NCI-H1092 treated with DMSO at 0.1 percent for 48 hours (cell line): ENCODE measurements at regions not wholly inside any gene's neighbourhood (a gene's known extent, or its start where the extent isn't known, plus 50 kb on each side); places are given as distances from the start of the nearest gene placed in this dataset.

Experiments
- DNase-seq: peaks from one replicate; lab custom pipeline; 2025; lab: John Stamatoyannopoulos, UW

DNA sequence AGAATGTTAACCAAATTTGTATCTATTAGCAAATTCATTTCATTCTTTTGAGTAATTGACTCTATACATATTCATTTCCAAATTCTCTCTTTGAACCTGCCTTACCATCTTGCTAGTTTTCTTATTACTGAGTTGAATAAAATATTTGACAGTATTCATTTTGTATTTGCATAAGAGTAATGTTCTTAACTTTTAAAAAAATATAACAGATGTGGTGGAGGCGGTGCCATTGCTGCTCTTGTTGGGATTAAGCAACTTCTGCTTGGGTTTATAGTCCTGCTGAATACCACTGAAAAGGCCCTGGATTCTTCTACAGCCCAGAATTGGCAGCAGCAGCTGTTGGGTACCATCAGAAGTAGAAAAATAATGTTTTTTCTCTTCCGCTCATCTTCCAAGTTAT lies 148.9 kb upstream of the PEX5L start:
- DNase-seq = no peak

DNA sequence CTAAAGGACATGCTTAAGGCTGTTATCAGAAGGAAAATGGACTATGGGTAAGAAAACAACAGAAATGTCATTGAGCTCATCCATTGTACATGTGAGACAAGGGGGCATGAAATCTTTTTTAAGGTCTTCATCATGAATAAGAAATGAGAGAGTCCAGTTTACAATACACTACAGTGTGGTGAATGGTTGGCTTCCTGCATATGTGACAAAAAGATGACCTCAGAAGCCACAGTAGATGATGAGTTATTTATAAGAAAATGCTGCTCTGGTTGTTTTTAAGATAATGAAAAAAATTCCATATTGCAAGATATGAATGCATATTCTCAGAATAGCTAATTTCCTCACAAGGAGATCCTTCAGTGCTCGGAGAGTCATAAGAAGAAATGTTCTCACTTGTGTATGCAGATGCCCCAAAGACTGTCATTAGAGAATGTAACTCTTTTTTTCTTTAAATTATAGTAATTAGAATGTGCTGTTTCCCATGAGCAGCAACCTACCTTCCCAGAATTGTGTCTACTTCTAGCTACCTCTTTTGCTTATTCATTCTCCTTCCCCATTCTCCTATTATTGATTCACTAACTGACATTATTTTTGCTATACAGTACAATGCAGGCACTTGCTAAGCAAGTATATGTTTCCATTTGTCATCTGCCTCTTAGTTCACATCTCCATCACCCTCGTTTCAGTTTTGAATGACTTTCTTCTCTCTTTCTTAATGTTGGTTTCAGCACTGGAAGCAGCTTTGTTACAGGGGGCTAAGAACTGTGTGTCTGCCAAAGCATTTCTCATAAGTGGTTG lies 152.0 kb upstream of the PEX5L start:
- no peak for DNase-seq

DNA sequence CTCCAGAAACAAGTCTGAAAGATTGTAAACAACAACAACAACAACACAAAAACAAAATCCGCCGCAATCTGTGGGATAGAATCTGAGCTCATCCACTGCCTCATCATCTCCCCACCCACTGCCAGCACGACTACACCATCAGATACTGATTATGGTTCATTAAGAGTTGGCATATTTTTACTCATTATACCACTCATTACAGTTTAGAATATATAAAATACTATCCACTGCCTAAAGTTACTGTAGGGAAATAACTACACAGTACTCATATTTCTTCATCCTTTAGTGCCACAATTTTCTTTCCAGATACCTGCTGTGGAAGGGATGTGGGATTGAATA lies 152.5 kb upstream of the PEX5L start:
- no peak for DNase-seq

DNA sequence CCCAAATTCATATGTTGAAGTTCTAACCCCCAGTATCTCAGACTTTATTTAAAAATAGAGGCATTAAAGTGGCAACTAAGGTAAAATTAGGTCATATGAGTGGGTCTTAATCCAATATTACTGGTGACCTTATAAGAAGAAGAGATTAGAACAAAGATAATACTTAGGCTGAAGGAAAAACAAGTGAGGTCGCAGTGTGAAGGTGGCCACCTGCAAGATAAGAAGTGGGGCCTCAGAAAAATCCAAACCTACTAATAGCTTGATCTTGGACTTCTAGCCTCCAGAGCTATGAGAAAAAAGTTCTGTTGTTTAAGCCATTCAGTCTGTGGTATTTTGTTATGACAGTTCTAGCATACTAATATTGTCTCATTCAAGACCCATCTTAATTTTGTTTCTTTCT lies 159.9 kb upstream of the PEX5L start:
- DNase-seq = no peak

DNA sequence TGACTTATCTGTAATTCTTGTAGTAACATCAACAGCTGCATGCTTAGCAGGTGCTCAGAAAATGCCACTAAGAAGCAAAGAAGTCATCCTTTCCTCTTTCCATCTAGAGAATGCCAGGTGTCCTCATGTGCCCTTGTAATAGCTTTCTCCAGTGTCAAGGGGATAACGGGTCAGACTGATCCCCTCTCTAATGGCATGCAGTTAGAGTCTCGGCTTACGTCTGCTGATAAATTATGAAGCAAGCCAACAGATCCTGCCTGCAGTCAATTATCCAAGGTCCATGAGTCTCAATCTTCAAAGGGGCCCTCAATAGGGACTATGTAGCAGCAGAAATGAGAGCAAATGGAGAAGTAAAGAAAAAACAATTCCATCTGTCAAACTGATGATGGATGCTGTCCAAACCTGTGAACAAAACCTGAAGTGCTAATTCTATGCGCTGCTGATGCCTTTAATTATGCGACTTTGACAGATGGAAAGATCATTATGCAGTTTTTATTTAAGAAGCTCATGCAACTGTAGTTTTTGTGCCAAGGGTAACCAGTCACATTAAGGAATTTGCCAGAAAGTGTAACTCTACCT lies 162.8 kb upstream of the PEX5L start:
- DNase-seq = no peak

DNA sequence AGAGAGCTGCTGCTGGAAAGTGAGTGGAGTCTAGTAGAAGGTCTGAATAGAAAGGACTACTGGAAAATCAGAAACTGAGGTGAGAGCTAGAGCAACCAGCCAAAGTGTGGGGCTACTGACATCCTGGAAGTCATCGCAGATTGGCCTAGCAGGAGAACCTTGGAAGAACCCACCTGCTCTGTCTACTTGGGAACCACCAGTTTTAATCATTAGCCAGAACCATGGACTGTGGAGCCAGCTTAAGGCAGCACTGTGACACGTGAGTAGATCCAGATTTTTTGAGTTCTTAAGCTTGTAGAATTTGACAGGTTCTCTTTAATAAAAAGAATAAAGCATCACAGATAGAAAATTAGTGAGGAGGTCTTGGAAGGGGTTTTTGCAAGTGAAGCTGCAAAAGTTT lies 179.1 kb upstream of the PEX5L start:
- DNase-seq = no peak

DNA sequence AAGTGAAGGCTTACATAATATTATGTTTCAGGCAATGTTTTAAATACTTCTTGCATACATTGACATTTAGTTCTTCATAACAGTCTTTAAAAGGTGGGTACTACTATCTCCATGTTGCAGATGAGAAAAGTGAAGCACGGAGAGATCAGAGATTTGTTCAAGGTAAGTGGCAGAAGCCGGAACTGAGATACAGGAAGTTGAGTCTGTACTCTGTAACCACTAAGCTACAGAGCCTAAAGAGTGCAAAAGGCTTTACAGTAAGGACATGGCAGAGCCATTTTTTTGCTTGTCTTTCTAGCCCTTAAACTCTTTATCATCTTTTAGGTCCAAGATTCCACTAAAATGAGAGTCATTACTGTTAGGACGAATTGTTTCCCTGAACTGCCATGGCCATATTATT lies 186.5 kb upstream of the PEX5L start:
- no peak for DNase-seq

DNA sequence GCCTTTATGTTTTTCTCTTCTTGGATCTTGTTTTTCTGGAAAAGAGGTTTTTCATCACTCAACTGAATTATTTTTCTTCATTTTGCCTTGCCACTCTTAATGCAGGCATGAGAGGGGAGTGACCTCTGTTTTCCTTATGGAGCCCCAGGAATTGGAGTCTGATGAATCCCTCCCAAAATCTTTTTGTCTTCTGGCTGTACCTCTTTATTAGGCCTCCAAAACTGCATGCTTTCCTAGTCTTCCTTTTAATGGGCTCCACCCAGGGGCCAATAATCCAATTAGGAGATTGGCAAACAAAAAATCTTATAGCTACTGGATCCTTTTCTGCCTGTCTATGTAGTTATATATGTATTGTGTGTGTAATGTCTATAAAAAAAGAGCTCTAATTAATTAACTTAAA lies 192.4 kb upstream of the PEX5L start:
- DNase-seq = no peak

DNA sequence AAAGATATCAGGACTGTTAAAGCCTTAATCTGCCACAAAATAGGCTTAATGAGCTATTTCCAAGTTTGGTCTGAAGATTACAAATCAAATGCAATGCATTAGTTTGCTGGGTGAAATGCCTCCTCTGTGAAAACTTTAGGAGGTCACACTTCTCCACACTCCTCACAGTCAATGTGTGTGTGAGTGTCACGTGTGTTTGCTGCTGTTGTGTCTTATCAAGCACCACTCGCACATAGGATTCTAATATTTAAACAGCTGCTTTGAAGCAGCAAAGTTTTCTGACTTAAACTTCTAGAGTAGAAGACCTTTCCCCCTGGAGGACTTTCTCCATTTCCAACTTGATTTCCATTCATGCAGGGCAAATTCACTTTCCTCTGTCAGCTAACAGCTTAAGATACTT lies 203.2 kb upstream of the PEX5L start:
- no peak for DNase-seq

DNA sequence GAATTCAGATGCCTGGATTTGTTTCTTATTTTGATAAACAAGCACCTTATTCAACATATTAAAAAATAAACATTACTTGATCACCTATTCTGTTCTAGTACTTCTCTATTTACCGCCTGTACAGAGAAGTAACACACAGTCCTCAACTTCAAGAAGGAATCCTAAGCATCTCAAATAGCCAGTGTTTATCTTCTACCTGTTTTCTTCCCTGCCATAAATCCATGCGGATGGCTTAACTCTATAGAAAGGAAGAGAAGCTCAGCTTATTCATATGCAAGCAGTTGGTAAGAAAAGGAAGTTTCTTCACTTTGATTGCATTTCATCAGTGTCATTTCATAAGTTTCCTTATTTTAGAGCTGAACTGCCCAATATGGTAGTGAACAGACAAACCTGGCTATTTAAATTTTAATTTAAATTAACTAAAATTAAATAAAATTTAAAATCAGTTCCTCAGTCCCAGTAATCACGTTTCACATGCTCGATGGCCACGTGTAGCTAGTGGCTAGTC lies 210.0 kb upstream of the PEX5L start:
- no peak for DNase-seq

DNA sequence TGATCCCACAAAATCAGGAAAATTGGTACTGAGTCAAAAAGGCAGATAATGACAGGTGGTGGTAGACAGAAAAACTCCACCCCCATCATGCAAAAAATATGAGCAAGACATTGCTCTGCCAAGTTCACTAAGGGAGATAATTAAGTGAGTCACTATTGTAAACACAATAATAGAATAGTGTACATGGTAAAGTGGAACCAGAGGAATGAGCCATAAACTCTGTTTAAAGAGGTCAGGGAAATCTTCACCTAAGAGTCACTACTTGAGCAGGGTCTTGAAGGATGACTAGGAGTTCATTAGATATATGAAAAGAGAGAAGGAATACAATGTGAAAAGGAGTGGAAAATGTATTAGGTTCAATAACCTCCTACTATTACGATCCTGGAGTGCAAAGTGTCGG lies 213.4 kb upstream of the PEX5L start:
- DNase-seq = no peak

DNA sequence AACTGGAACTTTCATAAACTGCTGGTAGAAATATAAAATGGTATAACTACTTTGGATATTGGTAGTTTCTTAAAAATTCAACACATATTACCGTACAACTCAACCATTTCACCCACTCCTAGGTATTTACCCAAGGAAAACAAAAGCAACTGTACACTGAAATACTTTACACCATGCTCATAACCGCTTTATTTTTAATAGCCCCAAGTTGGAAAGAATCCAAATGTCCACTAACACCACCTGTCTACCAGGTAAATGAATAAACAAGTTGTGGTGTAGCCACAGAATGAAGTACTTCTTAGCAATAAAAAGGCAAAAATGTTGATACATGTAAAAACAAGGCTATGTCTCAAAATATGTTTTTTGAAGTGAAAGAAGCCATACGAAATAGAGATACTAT lies 215.9 kb upstream of the PEX5L start:
- peak; percentile 11 for DNase-seq

DNA sequence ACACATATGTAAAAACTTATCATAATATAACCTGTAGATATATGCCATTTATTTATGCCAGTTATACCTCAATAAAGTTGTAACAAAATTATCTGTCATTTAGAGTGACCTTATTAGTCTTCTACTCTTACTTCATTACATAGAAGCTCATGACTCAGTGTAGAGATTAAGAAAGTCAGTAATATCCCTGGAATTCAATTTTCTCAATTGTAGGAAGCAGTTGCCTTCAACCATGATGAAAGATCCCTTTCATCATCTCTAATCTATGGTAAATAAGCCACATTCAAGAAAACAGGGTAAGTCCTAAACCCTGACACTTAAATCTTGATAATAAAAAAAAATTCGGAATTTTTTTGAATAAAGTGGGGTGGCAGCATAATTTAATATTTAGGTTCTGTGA lies 216.5 kb upstream of the PEX5L start:
- DNase-seq = no peak

DNA sequence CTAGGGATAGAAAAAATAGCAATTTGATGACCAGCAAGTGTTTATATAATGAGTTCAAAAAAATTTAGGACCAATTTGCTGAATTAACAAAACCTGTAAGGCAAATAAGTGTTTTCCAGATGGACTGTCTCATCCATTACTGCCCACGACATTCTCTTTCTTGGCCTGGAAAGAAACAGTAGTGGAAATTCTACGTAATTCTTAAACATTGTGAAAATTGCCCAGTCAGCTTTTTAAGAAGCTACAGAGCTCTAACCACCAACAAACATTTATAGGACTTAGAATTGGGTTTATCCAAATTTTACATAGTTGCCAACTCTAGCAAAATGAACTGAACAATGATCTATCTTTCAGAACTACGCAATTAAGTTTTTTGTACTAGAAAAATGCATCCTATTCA lies 227.7 kb upstream of the PEX5L start:
- no peak for DNase-seq

DNA sequence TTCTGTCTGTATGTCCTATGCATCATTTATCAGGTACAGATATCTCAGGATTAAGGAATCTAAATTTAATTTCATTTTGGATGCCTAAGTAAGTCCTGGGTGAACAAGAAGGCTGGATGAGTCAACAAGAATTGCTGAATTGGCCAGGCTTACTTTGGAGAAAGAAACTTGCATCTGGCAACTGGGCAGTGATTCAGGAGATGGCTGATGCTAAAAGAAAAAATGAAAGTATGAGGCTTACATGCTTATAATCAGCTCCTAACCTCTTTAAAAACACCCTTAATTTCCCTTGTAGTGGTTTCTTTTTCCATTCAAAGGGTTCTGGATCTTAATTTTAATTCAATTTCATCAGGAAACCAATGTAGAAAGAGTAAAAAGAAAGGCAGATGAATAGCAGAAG lies 228.8 kb upstream of the PEX5L start:
- no peak for DNase-seq

DNA sequence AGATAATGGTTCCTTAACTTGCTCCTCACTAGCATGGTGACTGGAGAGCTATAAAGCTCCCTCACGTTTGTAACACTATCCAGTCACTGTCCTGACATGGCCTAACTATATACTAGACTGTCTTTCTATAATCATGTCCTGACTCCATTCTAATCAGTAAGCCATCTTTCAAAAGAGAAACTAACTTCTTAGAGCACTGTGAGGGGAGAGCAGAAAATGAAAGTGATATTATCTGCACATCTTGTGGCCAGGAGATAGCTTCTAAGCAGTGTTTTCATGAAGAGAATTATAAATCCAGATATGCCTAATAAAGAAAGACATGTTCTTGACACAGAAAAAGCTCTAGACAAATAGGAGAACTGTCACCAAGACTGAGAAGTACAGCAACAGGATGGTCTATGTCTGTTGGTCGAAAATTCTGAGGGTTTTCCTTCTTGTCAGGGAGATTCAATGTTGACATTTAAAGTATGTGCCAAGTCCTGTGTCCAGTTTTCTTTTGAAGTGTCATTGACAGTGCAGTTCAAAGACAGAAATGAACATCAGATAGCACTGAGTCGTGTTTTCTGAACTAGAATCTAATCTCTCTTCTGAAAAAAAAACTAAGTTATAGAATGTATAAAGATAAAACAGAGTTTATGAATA lies 230.6 kb upstream of the PEX5L start:
- DNase-seq = no peak

DNA sequence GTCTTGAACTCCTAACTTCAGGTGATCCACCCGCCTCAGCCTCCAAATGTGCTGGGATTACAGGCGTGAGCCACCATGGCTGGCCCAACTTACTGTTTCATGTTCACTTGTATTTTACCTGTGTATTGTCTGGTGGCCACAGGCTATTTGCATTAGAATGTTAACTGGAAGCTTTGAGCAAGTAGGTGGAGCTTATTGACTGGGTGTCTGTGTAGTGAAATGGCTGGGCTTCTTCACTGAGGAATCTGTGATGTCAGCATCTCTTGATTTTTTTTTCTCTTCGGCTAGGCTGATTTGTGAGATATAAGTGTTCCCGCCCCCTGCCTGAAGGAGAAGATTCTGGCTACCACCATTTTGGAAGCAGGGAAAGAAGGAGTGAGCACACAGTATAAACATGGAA lies 237.8 kb upstream of the PEX5L start:
- no peak for DNase-seq

DNA sequence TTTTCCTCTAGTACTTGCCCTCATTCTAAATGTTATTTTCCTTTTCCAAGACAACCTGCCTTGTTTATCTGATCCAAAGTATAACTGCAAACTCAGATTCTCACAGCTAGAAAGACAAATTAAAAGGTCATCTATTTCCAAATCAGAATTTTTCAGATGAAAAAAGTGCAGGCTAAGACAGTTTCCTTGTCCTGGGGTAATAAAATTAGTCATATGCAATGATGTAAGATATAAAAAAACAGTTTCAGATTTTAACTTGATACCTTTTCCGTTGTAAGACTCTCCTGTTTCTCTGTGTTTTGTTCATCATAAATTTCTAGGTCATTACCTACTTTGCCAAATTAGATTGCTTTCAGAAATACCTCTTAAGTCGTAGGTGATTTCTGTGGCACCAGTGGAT lies 238.4 kb upstream of the PEX5L start:
- DNase-seq = no peak

DNA sequence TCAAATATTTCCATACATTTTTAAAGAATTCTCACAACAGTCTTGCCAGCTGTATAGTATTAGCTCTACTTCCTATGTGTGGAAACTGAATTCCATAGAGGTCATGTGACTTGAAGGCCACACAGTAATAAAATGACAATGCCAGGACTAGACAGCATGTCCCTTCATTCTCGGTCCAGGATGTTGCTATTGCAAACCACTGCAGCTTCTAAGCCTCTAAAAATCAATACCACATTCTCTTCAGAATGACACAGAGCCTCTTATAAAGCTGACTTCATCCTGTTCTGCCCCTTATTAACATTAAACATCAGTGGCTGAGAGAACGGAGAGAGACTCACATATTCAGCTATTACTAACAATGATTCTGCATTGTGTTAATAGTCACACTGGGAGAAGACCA lies 240.3 kb upstream of the PEX5L start:
- no peak for DNase-seq

DNA sequence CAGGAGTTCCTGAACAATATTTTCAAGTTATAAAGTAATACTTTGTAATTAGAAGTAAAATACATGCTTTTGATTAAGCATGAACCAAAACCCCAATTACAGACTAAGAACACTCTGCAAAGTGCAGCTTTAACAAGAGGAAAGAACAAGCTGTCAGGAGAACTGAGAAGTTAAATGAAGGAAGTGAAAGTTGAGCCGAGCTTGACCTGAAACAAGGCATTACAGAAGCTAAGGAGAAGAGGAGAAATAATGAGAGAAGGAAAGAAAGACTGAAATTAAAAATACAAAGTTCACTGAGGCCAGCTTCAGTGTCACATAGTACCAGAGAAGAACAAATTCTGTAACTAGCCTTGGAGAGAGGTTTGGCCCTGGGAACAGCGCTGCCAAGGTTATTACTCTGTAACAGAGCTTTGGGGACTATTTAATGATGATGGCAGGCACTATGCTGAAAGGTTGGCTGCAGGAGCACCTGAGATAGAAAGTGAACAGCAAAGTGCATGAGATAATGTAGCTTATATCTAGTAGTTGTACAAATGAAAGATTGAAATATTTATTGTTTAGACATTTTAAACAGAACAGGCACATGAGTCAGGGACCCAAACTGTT lies 241.9 kb upstream of the PEX5L start:
- no peak for DNase-seq

DNA sequence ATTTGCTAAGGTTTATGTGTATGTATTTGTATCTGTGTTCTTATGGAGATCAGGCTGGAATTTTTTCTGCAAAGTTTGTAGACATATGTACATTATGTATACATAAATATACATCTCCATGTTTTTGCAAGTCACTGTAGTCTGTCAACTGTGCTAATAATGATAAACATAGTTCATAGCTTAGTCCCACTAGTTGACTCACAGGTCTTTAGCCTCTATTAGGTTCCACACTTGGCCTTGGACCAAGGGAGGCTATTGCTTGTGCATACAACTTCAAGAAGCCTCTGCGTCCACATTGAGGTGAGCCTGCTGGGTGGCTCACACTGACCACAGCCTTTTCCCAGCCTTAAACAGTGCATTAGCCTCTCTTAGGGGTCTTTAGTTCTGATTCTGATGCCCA lies 243.8 kb upstream of the PEX5L start:
- no peak for DNase-seq

DNA sequence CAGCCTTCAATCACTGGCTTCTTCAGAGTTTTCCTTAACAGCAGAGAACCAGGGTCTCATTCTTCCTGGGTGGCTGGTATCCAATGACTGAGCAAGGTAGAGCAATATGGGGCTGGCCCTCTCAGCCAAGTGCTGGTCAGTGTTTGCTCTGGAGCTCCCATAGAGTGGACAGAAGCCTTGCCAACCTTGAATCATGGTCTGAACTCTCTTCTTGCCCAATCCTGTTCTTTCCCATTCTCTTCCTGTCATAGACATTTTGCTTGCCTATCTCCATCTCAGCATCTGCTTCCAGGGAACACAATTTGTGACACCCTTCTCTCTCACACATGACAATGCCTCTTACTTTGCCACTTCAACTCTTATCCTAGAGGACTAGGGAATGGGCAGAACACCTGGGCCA lies 245.6 kb upstream of the PEX5L start:
- DNase-seq = no peak

DNA sequence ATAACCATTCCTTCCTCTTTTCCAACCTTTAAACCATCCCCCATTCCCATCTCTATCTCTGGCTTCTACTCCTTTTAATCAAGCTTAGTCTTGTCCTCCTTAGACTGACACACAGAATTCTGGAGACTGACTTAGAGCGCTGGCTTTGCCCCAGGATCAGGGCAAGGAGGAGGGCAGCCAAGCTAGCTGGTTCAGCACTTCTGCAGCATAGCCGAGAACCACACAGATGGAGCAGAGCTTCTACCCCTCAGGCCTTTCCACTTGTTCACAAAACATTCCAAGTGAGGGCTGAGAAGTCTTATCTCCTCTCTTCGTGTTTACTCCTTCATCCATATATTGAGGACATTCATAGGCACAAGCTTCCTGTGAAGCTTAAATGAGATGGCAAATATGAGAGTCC lies 246.5 kb upstream of the PEX5L start:
- no peak for DNase-seq
